GM12878 (cell line): ENCODE measurements at regions not wholly inside any gene's neighbourhood (a gene's known extent, or its start where the extent isn't known, plus 50 kb on each side); places are given as distances from the start of the nearest gene placed in this dataset.

ENCODE experiments used
- ATAC-seq: fragments of 200-7000 bp; cut with Tn5 transposase; 3 replicates; pipeline ENCODE4 v1.9.1; 2020; ENCODE audit warnings: mild to moderate bottlenecking, moderate library complexity
- BruUV-seq: library from RNA; stranded (reverse); fragments of 400-500 nt; replicated peaks from 2 replicates; lab custom pipeline; 2021; lab: Mats Ljungman, UMichigan
- CTCF ChIA-PET: fragments of 300-600 bp; sonication (Branson Sonifier 250); formaldehyde crosslinking; extraction: SDS; loops from one replicate; lab custom pipeline; 2021; ENCODE audit warnings: inconsistent platforms; lab: Yijun Ruan, JAX
- POLR2A ChIA-PET: fragments of 350-600 bp; formaldehyde crosslinking; extraction: SDS; loops from one replicate; lab custom pipeline; 2021; ENCODE audit warnings: inconsistent platforms; lab: Charles Lee
- RAD21 ChIA-PET: fragments of 300-600 bp; sonication (Branson Sonifier 250); formaldehyde crosslinking; loops from one replicate; lab custom pipeline; 2023; ENCODE audit warnings: antibody characterized with exemption; ENCODE audit not compliant: unreplicated experiment; lab: Charles Lee
- SMC1A ChIA-PET: fragments of 300-600 bp; sonication (Branson Sonifier 250); formaldehyde crosslinking; loops from one replicate; lab custom pipeline; 2023; ENCODE audit not compliant: unreplicated experiment, uncharacterized antibody; lab: Charles Lee
- DNase-seq: peaks from one replicate; pipeline ENCODE4 v3.0.0-alpha.2; 2011; ENCODE audit warnings: low read depth, low spot score
- FAIRE-seq: peaks from 3 replicates; lab custom pipeline; 2011; peaks lifted over from hg19 to GRCh38; lab: Jason Lieb, UNC
- H2AFZ ChIP-seq: 2 replicates; pipeline ENCODE4 v1.6.0; 2011; ENCODE audit warnings: low read depth, low read length, control low read depth; ENCODE audit not compliant: control insufficient read depth
- H3K27ac ChIP-seq: 2 replicates; pipeline ENCODE4 v1.5.1; 2011; ENCODE audit warnings: control low read depth; ENCODE audit not compliant: control insufficient read depth, insufficient read depth
- H3K27me3 ChIP-seq, 2 experiments: replicated peaks in 1 of 2; 2 replicates each; pipeline versions ENCODE4 v1.6.0 to v1.6.1; 2011; ENCODE audit warnings: low read length in 1 of 2; ENCODE audit not compliant: control insufficient read depth in 2 of 2, insufficient read depth in 2 of 2
- H3K36me3 ChIP-seq, 2 experiments: 2 replicates each; pipeline ENCODE4 v1.5.1; 2011; ENCODE audit warnings: low read length in 1 of 2; ENCODE audit not compliant: control insufficient read depth in 2 of 2, insufficient read depth in 2 of 2
- H3K4me1 ChIP-seq: 2 replicates; pipeline ENCODE4 v1.6.1; 2011; ENCODE audit warnings: mild to moderate bottlenecking, low read length, moderate library complexity, mixed read lengths; ENCODE audit not compliant: control insufficient read depth, insufficient read depth
- H3K4me2 ChIP-seq: 2 replicates; pipeline ENCODE4 v1.6.0; 2011; ENCODE audit warnings: control low read depth; ENCODE audit not compliant: control insufficient read depth, insufficient read depth
- H3K4me3 ChIP-seq: fragments of 200-600 bp; sonication (generic); 2 replicates; pipeline ENCODE4 v1.5.1; 2016
- H3K79me2 ChIP-seq: 2 replicates; pipeline ENCODE4 v1.6.0; 2011; ENCODE audit warnings: low read length; ENCODE audit not compliant: control insufficient read depth, insufficient read depth
- H3K9ac ChIP-seq: 2 replicates; pipeline ENCODE4 v1.8.0; 2011; ENCODE audit warnings: low read length, control low read depth, mixed read lengths; ENCODE audit not compliant: control insufficient read depth, insufficient read depth
- H3K9me3 ChIP-seq: replicated peaks from 3 replicates; pipeline ENCODE4 v1.5.1; 2011; ENCODE audit warnings: mild to moderate bottlenecking, low read length; ENCODE audit not compliant: control insufficient read depth, insufficient read depth
- H4K20me1 ChIP-seq: 2 replicates; pipeline ENCODE4 v1.6.0; 2011; ENCODE audit not compliant: control insufficient read depth, insufficient read depth
- ATF7 ChIP-seq: fragments of 450-650 bp; IDR thresholded peaks from 2 replicates; pipeline ENCODE4 v1.6.1; 2016; ENCODE audit warnings: low read depth, mild to moderate bottlenecking
- BHLHE40 ChIP-seq, 2 experiments: fragments of 450-650 bp in 1 of 2; IDR thresholded peaks; 2 replicates each; pipeline ENCODE4 v1.6.1; 2011 to 2017; ENCODE audit warnings: low read depth in 2 of 2, borderline replicate concordance in 1 of 2, improper control_type of control experiment in 1 of 2, low read length in 1 of 2, mild to moderate bottlenecking in 1 of 2
- CBFB ChIP-seq: IDR thresholded peaks from 2 replicates; pipeline ENCODE4 v1.6.1; 2016; ENCODE audit warnings: antibody characterized with exemption, low read depth
- CHD1 ChIP-seq: IDR thresholded peaks from 2 replicates; pipeline ENCODE4 v1.6.1; 2012; ENCODE audit warnings: low read depth, low read length, improper control_type of control experiment
- EGR1 ChIP-seq, 2 experiments: IDR thresholded peaks; 1 replicate in 1 of 2; 2 replicates in 1 of 2; pipeline ENCODE4 v1.6.1; 2011 to 2012; ENCODE audit warnings: low read depth in 2 of 2, low read length in 2 of 2, borderline replicate concordance in 1 of 2, mild to moderate bottlenecking in 1 of 2, moderate library complexity in 1 of 2
- FOXM1 ChIP-seq: IDR thresholded peaks from 2 replicates; pipeline ENCODE4 v1.6.1; 2012; ENCODE audit warnings: low read depth, mild to moderate bottlenecking, inconsistent platforms, low read length, moderate library complexity
- HDAC6 ChIP-seq: fragments of 200-600 bp; sonication (generic); IDR thresholded peaks from one replicate; pipeline ENCODE4 v1.8.0; 2017; ENCODE audit warnings: antibody characterized with exemption; ENCODE audit not compliant: unreplicated experiment
- KDM1A ChIP-seq: fragments of 200-600 bp; sonication (generic); IDR thresholded peaks from 2 replicates; pipeline ENCODE4 v1.6.1; 2016; ENCODE audit warnings: borderline replicate concordance
- RUNX3 ChIP-seq: IDR thresholded peaks from 2 replicates; pipeline ENCODE4 v1.6.1; 2012; ENCODE audit warnings: low read length, inconsistent platforms
- YBX1 ChIP-seq: fragments of 450-650 bp; IDR thresholded peaks from 2 replicates; pipeline ENCODE4 v1.6.1; 2016; ENCODE audit warnings: antibody characterized with exemption
- ZNF622 ChIP-seq: fragments of 450-650 bp; IDR thresholded peaks from 2 replicates; pipeline ENCODE4 v1.6.1; 2017; ENCODE audit warnings: mild to moderate bottlenecking, inconsistent platforms
- WGBS: methylation state at CpG from one replicate; pipeline ENCODE4 v1.1.6; 2016; ENCODE audit warnings: low lambda C conversion rate; ENCODE audit not compliant: insufficient replicate concordance, insufficient coverage; ENCODE audit errors: missing lambda C conversion rate; 5-methylcytosine and 5-hydroxymethylcytosine counted together
- in situ Hi-C: fragments of 300-500 bp; cut with MboI; formaldehyde crosslinking; loops from 9 replicates; pipeline ENCODE4 v1.14.3; 2018; ENCODE audit warnings: mixed read lengths
- intact Hi-C: fragments of 100-400 bp; cut with micrococcal nuclease; formaldehyde crosslinking; loops from one replicate; pipeline ENCODE4 v1.14.2; 2022; ENCODE audit not compliant: unreplicated experiment
- TF ChIP-seq, protein P1 (sequence below): fragments of 450-650 bp; IDR thresholded peaks from 2 replicates; pipeline ENCODE4 v1.6.1; 2017; ENCODE audit warnings: mild to moderate bottlenecking, moderate library complexity
- TF ChIP-seq, protein P2 (sequence below): fragments of 450-650 bp; IDR thresholded peaks from 2 replicates; pipeline ENCODE4 v1.6.1; 2017; ENCODE audit warnings: borderline replicate concordance

GRCh38 chr6:85005494-85005893, 241.1 kb upstream of the TBX18 start:
- no peak for ATAC-seq
- Histone ChIP-seq H3K36me3 (no peaks in the 10 kb centered on the region), H2AFZ (no peak overlapping the region), H4K20me1 (no peaks in the 10 kb centered on the region), H3K4me3 (no peak overlapping the region), H3K27me3 (no peaks in the 10 kb centered on the region), H3K79me2 (no peaks in the 10 kb centered on the region), H3K9me3 (no peaks in the 10 kb centered on the region), H3K4me1 (no peaks in the 10 kb centered on the region), H3K27ac (no peak overlapping the region), H3K9ac (no peak overlapping the region), H3K4me2 (no peak overlapping the region)
- WGBS, result 4% methylated on average over 3 of the region's 3 CpGs
- CTCF ChIA-PET, result no interaction called here
- no peak for FAIRE-seq
- DNase-seq, result no peak
- SMC1A ChIA-PET, result no interaction called here
- POLR2A ChIA-PET, result no interaction called here
- RAD21 ChIA-PET, result no interaction called here
- intact Hi-C loops, result no loop called here
- TF ChIP-seq FOXM1, result no peak
- TF ChIP-seq, protein P1, sequence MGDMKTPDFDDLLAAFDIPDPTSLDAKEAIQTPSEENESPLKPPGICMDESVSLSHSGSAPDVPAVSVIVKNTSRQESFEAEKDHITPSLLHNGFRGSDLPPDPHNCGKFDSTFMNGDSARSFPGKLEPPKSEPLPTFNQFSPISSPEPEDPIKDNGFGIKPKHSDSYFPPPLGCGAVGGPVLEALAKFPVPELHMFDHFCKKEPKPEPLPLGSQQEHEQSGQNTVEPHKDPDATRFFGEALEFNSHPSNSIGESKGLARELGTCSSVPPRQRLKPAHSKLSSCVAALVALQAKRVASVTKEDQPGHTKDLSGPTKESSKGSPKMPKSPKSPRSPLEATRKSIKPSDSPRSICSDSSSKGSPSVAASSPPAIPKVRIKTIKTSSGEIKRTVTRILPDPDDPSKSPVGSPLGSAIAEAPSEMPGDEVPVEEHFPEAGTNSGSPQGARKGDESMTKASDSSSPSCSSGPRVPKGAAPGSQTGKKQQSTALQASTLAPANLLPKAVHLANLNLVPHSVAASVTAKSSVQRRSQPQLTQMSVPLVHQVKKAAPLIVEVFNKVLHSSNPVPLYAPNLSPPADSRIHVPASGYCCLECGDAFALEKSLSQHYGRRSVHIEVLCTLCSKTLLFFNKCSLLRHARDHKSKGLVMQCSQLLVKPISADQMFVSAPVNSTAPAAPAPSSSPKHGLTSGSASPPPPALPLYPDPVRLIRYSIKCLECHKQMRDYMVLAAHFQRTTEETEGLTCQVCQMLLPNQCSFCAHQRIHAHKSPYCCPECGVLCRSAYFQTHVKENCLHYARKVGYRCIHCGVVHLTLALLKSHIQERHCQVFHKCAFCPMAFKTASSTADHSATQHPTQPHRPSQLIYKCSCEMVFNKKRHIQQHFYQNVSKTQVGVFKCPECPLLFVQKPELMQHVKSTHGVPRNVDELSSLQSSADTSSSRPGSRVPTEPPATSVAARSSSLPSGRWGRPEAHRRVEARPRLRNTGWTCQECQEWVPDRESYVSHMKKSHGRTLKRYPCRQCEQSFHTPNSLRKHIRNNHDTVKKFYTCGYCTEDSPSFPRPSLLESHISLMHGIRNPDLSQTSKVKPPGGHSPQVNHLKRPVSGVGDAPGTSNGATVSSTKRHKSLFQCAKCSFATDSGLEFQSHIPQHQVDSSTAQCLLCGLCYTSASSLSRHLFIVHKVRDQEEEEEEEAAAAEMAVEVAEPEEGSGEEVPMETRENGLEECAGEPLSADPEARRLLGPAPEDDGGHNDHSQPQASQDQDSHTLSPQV, result no peak
- TF ChIP-seq YBX1, result no peak
- no peak for TF ChIP-seq BHLHE40 (IDR thresholded peaks at IDR 0.05; ENCODE audit: borderline replicate concordance in 1 of 2, low read depth in 2 of 2, low read length in 1 of 2)
- no peak for TF ChIP-seq ZNF622
- no peak for TF ChIP-seq CHD1
- TF ChIP-seq EGR1 (IDR thresholded peaks at IDR 0.05; ENCODE audit: borderline replicate concordance in 1 of 2, low read depth in 2 of 2, low read length in 2 of 2), result no peak
- no peak for TF ChIP-seq ATF7
- TF ChIP-seq HDAC6, result no peak
- no peak for TF ChIP-seq CBFB
- TF ChIP-seq RUNX3, result no peak
- TF ChIP-seq, protein P2, sequence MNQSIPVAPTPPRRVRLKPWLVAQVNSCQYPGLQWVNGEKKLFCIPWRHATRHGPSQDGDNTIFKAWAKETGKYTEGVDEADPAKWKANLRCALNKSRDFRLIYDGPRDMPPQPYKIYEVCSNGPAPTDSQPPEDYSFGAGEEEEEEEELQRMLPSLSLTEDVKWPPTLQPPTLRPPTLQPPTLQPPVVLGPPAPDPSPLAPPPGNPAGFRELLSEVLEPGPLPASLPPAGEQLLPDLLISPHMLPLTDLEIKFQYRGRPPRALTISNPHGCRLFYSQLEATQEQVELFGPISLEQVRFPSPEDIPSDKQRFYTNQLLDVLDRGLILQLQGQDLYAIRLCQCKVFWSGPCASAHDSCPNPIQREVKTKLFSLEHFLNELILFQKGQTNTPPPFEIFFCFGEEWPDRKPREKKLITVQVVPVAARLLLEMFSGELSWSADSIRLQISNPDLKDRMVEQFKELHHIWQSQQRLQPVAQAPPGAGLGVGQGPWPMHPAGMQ, result no peak
- TF ChIP-seq KDM1A, result no peak
- in situ Hi-C loops, result no loop called here
- BruUV-seq, result no TSS peak
